ENCODE measurements at regions not wholly inside any gene's neighbourhood (a gene's known extent, or its start where the extent isn't known, plus 50 kb on each side); places are given as distances from the start of the nearest gene placed in this dataset.

GRCh38 chr13:59587971-59588716 lies 575.6 kb downstream of the DIAPH3 start:
- peak overlapping the region; percentile 20; the same call in 1 of the 2 replicates for H3K27ac ChIP-seq (ENCODE audit: low read depth, low read length)
- peaks cover 35% of the 10 kb centered on the region for H3K4me1 ChIP-seq (ENCODE audit: control insufficient read depth, insufficient read depth, low read length)
- peak overlapping the region; percentile 2; the same call in 1 of the 2 replicates for H3K4me3 ChIP-seq (ENCODE audit: low read depth, low read length)
- no peak overlapping the region for H3K9ac ChIP-seq (ENCODE audit: low read length)
- H3K36me3 ChIP-seq (ENCODE audit: control insufficient read depth, insufficient read depth, low read length): no peaks in the 10 kb centered on the region
- no peaks in the 10 kb centered on the region for H3K9me3 ChIP-seq (ENCODE audit: control insufficient read depth, insufficient read depth, low read depth, low read length)
- H3K27me3 ChIP-seq (ENCODE audit: control insufficient read depth, insufficient read depth, low read length): no peaks in the 10 kb centered on the region; the same call in 1 of the 2 replicates

- Histone ChIP-seq H3K36me3 (ENCODE audit: control insufficient read depth, insufficient read depth, low read length) (no peaks in the 10 kb centered on the region), H3K27ac (ENCODE audit: low read depth, low read length) (peak overlapping the region; percentile 16; the same call in 1 of the 2 replicates), H3K9me3 (ENCODE audit: control insufficient read depth, insufficient read depth, low read depth, low read length) (no peaks in the 10 kb centered on the region), H3K4me3 (ENCODE audit: low read depth, low read length) (no peak overlapping the region; the same call in 1 of the 2 replicates), H3K4me1 (ENCODE audit: control insufficient read depth, insufficient read depth, low read length) (peaks cover 35% of the 10 kb centered on the region), H3K9ac (ENCODE audit: low read length) (no peak overlapping the region), H3K27me3 (ENCODE audit: control insufficient read depth, insufficient read depth, low read length) (no peaks in the 10 kb centered on the region; the same call in 1 of the 2 replicates)
These were observed 575.0 kb downstream of the DIAPH3 start for GRCh38 chr13:59588717-59589067.

- H3K27ac ChIP-seq (ENCODE audit: low read depth, low read length): no peak overlapping the region
- H3K27me3 ChIP-seq (ENCODE audit: control insufficient read depth, insufficient read depth, low read length): no peaks in the 10 kb centered on the region
- H3K4me3 ChIP-seq (ENCODE audit: low read depth, low read length): no peak overlapping the region
- peaks cover 8% of the 10 kb centered on the region for H3K9me3 ChIP-seq (ENCODE audit: control insufficient read depth, insufficient read depth, low read depth, low read length)
- H3K9ac ChIP-seq (ENCODE audit: low read length): no peak overlapping the region
- no peaks in the 10 kb centered on the region for H3K4me1 ChIP-seq (ENCODE audit: control insufficient read depth, insufficient read depth, low read length)
- H3K36me3 ChIP-seq (ENCODE audit: control insufficient read depth, insufficient read depth, low read length): no peaks in the 10 kb centered on the region
These were observed 561.7 kb downstream of the DIAPH3 start for GRCh38 chr13:59601993-59602392.

- Histone ChIP-seq H3K27me3 (ENCODE audit: control insufficient read depth, insufficient read depth, low read length) (no peaks in the 10 kb centered on the region), H3K36me3 (ENCODE audit: control insufficient read depth, insufficient read depth, low read length) (no peaks in the 10 kb centered on the region), H3K9ac (ENCODE audit: low read length) (no peak overlapping the region)
These were observed 560.1 kb downstream of the DIAPH3 start for GRCh38 chr13:59603646-59604045.

GRCh38 chr13:59607172-59607571 lies 556.6 kb downstream of the DIAPH3 start:
- H3K27ac ChIP-seq (ENCODE audit: low read depth, low read length): no peak overlapping the region
- H3K4me3 ChIP-seq (ENCODE audit: low read depth, low read length): no peak overlapping the region
- H3K9ac ChIP-seq (ENCODE audit: low read length): no peak overlapping the region
- no peaks in the 10 kb centered on the region for H3K27me3 ChIP-seq (ENCODE audit: control insufficient read depth, insufficient read depth, low read length)
- H3K4me1 ChIP-seq (ENCODE audit: control insufficient read depth, insufficient read depth, low read length): peaks cover 7% of the 10 kb centered on the region; the same call in 1 of the 2 replicates
- H3K36me3 ChIP-seq (ENCODE audit: control insufficient read depth, insufficient read depth, low read length): no peaks in the 10 kb centered on the region
- no peaks in the 10 kb centered on the region for H3K9me3 ChIP-seq (ENCODE audit: control insufficient read depth, insufficient read depth, low read depth, low read length)

More at GRCh38 chr13:59603646-59604045, 560.1 kb downstream of the DIAPH3 start:
- Histone ChIP-seq H3K9me3 (ENCODE audit: control insufficient read depth, insufficient read depth, low read depth, low read length) (peaks cover 5% of the 10 kb centered on the region; the same call in 1 of the 2 replicates), H3K4me3 (ENCODE audit: low read depth, low read length) (no peak overlapping the region), H3K27ac (ENCODE audit: low read depth, low read length) (no peak overlapping the region), H3K4me1 (ENCODE audit: control insufficient read depth, insufficient read depth, low read length) (peaks cover 7% of the 10 kb centered on the region; the same call in 1 of the 2 replicates)

DNA sequence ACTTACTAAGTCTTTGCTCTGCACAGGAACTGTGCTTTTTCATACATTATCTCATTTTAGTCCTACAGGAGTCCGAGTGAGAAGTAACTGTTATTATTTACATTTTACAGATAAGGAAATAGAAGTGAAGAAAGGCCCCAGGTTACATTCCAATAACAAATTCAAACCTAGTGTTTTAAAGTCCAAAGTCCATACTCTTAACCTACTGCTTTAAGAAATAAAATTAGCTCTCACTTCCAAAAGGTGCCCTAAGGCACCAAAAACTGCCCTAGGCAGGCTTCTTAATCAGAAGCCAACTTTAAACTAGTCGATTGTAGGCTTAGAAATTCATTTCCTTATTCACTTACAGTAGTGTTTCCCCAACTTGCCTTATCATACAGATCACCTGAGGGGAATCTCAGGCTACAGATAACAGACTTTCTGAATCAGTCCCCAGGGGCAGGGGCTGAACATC lies 555.9 kb downstream of the DIAPH3 start:
- Histone ChIP-seq H3K4me3 (ENCODE audit: low read depth, low read length) (no peak overlapping the region), H3K9ac (ENCODE audit: low read length) (no peak overlapping the region), H3K27ac (ENCODE audit: low read depth, low read length) (no peak overlapping the region), H3K27me3 (ENCODE audit: control insufficient read depth, insufficient read depth, low read length) (no peaks in the 10 kb centered on the region), H3K9me3 (ENCODE audit: control insufficient read depth, insufficient read depth, low read depth, low read length) (no peaks in the 10 kb centered on the region), H3K36me3 (ENCODE audit: control insufficient read depth, insufficient read depth, low read length) (no peaks in the 10 kb centered on the region), H3K4me1 (ENCODE audit: control insufficient read depth, insufficient read depth, low read length) (peaks cover 7% of the 10 kb centered on the region; the same call in 1 of the 2 replicates)

DNA sequence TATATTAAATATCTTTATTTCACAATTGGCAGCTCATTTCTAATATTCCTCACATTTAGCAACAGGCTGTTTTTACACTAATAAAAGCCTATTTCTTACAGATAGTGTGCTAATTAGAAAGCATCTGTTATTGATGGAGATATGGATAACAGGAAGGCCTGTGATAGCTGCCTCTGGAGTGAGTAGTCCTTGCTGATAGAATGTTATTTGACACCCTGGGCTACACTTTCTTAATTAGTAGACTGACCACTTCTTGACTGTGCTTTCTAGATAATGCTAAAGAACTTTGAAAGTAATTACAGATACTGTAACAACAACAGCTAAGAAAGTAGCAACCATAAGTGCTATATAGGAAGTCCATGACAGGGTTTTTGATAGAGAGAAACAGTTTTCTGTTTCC lies 554.3 kb downstream of the DIAPH3 start:
- H3K4me3 ChIP-seq (ENCODE audit: low read depth, low read length): no peak overlapping the region
- H3K9ac ChIP-seq (ENCODE audit: low read length): no peak overlapping the region
- H3K27ac ChIP-seq (ENCODE audit: low read depth, low read length): no peak overlapping the region
- H3K36me3 ChIP-seq (ENCODE audit: control insufficient read depth, insufficient read depth, low read length): no peaks in the 10 kb centered on the region
- H3K9me3 ChIP-seq (ENCODE audit: control insufficient read depth, insufficient read depth, low read depth, low read length): no peaks in the 10 kb centered on the region
- peaks cover 7% of the 10 kb centered on the region; the same call in 1 of the 2 replicates for H3K4me1 ChIP-seq (ENCODE audit: control insufficient read depth, insufficient read depth, low read length)
- H3K27me3 ChIP-seq (ENCODE audit: control insufficient read depth, insufficient read depth, low read length): no peaks in the 10 kb centered on the region
